GM19099 (cell line): ENCODE measurements at regions not wholly inside any gene's neighbourhood (a gene's known extent, or its start where the extent isn't known, plus 50 kb on each side); places are given as distances from the start of the nearest gene placed in this dataset.

ENCODE experiments used
- POLR2A ChIP-seq: IDR thresholded peaks from 3 replicates; pipeline ENCODE4 v1.6.1; 2011; ENCODE audit warnings: low read depth; ENCODE audit not compliant: insufficient read length; ENCODE audit errors: extremely low read depth

DNA sequence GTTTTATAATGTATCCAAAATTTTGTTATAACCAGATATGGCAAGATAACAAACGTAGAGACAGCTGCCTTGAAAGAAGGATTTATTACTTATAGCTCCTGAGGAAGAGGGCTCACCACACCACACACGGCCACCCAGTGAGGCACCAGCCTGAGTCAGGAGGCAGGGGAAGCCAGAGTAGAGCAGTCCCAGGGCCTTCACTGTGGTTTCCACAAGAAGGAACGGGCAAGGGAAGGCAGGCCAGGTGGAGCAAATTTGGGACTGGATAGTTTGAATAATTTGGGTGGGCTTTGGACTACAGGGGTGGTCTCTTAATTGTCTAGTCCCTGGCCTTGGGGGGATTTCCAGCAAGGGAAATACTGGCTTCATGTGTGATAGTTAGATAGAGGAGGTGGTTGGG lies 72.5 kb downstream of the RRAGC start:
- TF ChIP-seq POLR2A, result no peak

DNA sequence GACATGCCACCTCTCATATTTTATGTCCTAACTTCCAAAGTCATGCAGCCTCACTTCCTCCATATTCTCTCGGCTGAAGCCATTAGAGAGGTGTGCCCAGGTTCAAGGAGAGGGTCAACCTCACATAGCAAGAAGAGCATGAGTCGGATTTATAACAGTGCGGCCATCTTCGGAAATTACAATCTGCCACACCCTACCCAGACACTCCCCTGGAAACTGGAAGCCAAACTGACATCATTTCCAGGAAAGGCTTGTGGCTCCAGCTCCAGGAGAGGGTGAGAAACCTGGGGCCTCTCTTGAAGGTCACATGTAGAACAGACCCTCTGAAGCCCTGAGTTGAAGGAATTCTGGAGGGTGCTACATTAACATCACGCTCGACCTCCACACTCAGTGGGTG lies 73.5 kb downstream of the RRAGC start:
- no peak for TF ChIP-seq POLR2A

DNA sequence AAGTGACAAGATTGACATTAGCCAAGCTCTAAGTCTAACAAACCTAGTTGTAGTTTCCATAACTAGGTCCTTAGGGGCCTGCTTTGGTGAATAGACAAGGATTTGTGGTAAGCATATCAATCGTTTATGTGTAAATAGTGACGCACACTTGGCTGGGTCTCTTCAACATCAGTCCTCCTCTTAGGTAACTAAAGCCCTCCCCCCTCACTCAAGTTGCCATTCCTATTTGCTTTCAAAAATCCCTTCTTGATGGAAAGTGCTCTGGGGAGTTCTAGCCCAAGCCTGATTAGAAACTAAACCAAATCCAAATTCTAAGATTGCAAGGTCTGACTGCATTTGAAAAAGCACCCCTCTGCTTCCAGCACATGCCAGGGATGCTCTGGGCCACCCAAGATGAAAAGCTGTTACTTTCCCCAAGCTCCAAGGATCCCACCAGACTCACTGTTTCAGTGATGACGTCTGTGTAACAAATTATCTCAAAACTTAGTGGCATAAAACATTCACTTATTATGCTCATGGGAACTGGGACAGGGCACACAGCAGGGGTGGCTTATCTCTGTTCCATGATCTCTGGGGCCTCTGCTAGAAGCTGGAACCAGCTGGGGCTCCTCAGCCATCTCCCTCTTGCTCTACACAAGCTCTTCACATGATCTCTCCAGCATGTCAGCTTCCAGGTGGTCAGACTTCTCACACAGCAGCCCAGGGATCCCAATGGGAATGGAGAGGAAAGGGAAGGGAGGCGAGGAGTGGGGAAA lies 74.1 kb downstream of the RRAGC start:
- no peak for TF ChIP-seq POLR2A

DNA sequence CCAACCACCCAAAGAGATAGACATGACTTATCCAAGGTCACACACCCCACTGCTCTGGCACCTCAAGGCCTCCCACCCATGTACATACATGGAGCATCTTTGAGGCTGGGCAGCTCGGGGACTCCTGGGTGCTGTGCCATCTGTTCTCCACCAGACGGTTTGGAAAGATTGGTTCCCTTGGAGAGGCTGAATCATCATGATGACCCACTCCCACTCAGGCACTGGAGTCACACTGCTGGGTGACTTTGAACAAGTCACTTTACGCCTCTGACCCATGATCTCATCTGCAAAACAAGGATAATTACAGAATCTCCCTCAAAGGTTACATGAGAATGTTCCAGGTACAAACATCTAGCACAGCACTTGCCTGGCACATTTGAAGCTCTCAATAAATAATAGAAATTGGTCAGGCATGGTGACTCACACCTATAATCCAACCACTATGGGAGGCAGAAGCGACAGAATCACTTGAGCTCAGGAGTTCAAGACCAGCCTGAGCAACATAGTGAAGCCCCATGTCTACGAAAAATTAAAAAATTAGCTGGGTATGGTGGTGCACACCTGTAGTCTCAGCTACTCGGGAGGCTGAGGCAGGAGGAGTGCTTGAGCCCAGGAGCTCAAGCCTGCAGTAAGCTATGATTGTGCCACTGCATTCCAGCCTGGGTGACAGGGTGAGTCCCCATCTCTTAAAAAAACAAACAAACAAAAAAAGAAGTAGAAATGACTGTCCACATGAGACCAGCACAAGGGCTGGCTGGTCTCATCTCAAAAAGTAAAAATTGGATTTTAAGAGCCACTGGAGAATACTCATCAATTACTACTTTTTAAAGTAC lies 74.9 kb downstream of the RRAGC start:
- TF ChIP-seq POLR2A, result no peak

DNA sequence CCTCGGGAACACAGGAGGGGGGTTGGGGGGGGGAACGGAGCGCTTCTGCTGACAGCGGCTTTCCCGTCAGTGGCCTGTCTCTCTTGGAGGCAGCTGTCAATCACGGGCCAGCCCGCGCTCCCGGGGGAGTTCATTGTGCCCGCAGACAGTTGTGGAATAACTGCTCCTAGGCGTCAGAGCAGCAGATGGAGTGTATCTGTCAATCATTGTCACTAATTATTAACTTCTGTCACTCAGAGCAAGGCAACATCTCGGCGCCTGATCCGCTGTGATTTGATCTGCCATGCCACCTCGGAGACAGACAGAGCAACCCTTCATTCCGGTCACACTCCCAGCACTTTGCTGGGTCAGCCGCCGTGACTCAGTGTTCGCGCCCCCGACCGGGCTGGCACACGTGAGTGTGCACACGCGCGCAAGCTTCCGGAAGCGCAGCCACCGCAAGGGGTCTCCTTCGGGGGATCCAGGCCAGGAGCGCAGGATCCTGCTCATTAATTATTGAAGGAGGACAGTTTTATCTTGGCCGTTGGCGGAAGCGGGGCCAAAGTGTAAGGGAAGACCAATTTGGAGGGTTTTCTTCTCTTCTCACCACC lies 75.8 kb downstream of the RRAGC start:
- no peak for TF ChIP-seq POLR2A

DNA sequence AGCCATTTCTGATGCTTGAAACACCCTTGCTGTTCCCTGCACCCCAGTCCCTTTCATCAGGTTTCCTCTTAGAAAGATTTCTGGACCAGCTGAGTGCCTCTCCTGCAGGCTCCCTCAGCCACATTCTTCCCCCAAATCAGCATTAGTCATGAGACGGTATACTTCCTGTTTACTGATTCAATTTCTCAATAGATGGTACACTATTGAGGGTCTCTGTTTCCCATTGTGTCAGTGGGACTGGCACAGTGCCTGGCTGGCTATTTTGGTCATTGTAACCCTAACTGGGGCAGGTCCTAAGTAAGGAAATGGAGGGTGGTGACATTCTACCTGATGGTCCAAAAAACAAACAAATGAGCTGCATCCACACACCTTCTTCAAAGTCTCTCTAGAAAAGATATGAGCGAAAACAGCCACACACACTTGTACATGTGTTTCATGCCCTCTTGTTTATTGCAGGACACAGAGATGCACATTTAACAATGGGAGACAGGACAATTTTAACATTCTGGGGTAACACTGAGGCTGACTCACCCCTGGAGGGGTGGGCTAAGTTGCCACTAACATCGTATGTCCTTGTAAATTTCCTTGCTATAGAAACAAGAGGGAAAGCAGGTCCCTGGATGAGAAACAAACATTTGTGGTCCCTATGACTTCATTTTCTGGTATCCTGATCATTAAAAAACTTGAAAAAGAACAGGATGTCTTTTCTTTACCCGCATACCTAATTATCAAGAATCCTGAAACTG lies 77.5 kb downstream of the RRAGC start:
- no peak for TF ChIP-seq POLR2A

DNA sequence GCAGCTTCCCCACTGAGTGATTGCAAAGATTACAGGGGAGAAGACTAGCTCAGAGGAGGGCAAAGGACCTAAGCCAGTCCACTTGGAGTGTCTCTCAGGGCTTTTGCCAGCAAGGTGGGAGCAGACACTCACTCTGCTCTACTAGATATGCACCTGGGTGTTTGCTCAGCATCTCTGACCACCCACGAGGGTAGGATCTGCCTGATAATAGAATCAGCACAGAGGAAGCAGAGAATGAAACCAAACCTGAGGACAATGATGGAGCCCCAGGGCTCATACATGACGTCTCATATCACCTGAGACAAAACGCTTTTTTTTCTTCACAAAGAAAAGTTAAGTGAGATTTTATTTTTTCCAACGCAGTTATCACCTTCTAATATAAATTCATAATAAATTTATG lies 79.4 kb downstream of the RRAGC start:
- no peak for TF ChIP-seq POLR2A

DNA sequence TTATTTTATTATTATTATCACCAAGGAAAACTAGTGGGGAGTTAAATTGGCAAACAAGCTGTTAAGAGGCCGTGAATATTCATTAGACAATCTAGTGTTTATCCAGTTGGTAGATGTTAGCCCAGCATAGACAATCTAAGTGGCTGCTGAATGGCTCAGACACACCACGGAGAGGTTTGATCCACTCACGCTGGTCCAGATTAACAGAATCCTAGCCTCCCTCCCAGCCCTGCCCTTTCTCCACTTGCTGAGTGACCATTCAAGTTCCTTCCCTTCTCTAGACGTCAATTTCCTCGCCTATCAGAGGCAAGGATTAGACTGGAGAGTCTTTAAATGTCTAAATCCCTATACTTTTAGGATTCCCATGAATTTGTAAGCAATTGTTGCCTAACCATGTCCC lies 80.1 kb downstream of the RRAGC start:
- TF ChIP-seq POLR2A, result no peak

DNA sequence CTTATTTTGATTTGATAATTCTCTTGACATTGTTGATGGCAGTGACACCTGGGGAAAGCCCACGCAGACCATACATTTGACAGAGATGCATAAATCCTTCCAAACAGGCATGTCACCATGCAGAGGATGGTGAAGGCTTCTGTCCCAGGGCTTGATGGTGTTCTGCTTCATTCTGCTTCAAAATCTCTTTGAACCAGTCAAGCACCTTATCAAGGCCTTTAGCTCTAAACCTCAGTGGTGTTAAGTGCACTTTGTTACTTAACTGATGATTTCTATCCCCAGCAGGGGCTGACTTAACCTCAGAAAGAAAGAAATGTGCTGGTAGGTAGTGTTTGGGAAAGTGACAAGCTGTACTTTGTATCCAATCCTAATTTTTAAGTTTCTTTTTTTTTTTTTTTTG lies 81.1 kb downstream of the RRAGC start:
- TF ChIP-seq POLR2A, result no peak

DNA sequence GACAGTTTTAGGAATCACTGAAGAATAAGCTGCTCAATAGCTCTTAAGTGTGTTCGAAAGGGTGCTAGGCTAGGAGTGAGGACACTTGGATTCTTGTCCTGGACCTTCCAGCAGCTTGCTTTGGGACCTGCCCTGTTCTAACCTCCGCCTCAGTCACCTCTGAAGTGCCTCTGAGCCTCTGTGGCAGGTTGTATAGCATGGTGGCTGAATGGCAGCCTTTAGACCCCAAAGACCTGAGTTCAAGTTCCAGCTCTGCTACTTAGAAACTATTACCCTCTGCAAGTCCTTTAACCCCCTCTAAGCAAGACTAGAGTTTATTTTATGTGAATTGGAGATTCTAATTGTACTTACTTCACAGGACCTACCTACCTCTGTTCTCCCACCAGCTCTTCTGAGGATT lies 81.5 kb downstream of the RRAGC start:
- no peak for TF ChIP-seq POLR2A

DNA sequence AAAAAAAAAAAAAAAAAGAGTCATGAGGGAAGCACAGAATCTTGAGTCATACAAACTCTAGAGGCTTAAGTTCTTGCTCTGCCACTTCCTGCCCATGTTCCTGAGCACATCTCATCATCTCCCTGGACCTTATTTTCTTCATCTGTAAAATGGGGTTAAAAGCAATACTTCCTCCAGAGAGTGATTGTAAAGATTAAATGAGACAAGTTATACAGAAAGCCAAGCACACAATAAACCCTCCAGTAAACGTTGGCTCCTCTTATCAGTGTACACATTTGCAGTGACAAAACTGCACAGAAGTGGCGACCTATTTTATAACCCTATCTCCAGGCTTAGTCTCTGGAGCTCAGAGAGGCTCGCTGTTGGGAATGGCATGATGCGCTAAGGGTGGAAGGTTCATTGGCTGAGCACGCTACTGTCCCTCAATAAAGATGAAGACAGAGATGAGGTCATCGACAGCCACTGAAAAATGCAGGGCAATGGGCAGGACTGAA lies 82.1 kb downstream of the RRAGC start:
- no peak for TF ChIP-seq POLR2A

DNA sequence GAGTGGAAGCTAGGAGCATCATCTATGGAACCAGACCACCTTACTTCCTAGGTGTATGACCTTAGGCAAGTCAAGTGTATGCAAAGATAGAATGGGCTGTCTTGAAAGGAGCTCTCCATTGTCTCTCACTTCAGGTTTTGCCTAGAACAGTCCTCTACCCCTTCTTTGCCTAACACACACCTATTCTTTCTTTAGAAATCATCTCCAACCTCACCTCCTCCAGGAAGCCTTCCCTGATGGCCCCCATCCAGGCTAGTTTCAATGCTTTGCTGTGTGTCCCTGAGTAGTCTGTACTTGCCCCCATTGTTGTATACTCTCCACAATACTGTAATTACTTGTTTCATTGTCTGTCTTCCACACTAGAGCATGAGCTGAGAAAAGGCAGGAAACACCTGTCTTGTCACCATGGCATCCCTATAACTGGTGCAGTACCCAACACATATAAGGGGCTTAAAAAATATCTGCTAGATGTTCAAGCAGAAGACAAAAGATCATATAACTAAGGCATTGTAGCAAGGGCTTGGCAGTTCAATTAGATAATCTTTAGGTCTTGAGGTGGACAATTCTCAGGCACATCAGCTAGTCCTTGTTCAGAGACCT lies 83.0 kb downstream of the RRAGC start:
- no peak for TF ChIP-seq POLR2A

DNA sequence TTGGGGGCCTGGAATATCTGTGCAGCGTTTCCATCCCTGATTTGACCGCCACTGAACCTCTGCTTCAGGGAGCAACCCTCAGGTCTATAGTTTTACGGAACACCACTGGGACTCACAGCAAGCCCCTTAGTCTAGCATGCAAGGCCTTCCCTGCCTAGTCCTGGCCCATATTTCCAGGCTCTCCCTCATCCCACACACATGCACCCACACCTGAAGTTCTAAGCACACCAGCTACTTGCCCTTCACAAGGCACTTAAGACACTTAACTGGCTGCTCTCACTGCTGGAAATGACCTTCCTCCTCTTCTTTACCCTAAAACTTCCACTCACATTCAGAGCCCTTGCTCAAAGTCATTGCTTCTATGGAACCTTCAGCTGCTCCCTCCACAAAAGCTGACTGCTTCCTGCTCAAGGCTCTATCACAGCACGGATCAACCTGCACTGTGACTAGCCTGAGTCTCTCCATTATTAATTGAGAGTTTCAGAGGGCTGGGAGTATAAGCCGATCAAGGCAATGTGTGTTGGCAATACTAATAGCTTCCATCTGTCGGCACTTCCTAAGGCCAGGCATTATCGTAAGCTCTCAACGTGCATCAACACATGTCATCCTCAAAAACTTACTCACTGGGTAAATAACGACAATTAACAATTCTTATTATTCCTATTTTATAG lies 84.3 kb downstream of the RRAGC start:
- no peak for TF ChIP-seq POLR2A

DNA sequence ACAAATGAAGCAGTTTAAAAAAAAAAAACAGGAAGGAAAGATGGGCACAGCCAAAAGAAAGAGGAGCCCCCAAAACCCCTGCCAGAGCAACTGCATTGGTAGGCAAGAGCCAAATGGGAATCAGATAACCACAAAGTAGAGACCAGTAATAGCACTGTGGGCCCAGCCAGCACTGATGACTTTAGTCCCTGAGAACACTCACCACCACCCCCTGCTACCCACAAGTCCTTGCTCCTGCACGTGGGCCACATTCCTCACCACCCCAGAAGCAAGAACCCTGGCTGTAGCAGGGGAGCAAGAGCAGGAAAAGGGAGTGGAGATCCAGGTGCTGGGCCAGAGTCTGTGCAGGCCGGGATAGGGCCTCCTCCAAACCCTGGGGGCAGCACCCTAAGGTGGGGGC lies 86.1 kb downstream of the RRAGC start:
- TF ChIP-seq POLR2A, result no peak
